ENCODE measurements at regions not wholly inside any gene's neighbourhood (a gene's known extent, or its start where the extent isn't known, plus 50 kb on each side); places are given as distances from the start of the nearest gene placed in this dataset.
"Not testable (repeated sequence)": the region's sequence is repeated elsewhere in the genome, so short reads cannot be mapped to it uniquely, and the experiment has no call there.

DNA sequence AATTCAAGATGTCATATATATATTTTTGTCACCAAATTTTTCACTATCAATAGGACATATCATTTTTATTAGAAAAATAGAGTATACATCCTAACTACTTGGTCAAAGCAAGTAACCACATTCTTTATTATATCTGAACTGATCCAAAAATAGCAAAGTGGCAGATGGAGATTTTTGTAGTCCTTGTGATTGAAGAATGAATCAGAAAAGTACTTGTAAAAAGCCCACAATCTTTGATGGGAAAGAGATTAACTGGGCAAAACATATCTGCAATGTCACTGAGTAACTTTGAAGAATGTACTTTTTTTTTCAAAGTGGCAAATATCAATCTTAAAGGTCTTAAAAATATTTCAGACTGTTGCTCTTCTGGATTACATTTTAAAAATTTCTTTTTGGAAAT is 1040.6 kb upstream of the SEMA6A start:
- no peak for DNase-seq (ENCODE audit: low spot score)

DNA sequence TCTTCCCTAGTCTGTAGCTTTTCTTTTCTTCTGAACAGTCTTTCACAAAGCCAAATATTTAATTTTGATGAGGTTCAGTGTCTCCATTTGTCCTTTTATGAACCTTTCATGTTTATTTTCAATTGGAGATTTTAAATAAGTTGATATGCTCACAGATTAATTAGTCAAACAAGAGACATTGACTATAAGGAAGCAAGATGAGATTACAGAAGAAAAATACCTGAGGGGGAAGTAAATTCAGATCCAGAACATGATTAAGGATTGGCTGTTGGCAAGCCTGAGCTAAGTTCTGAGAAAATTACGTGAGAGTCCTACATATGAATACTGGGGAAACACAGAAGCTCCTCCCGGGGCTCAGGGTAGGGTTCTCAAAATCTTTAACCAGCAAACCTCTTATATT is 1039.8 kb upstream of the SEMA6A start:
- DNase-seq (ENCODE audit: low spot score), result no peak

DNA sequence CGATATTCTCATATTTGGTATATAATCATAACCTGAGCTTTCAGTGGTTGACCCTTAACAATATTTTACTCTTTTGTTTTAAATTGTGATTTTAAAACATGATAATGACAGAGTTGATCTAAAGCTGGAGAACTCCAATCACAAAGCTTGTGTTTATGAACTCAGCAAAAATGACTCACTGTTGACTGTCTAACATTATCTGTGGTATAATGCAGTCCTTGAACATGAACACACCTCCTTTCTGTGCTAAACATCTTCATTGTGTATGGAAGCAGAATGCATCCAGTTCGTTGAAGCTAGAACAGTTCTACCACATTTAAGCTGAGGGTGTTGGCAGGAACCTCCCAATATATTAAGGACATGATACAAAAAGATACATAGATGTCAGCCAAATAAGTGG is 1030.2 kb upstream of the SEMA6A start:
- DNase-seq (ENCODE audit: low spot score), result no peak

DNA sequence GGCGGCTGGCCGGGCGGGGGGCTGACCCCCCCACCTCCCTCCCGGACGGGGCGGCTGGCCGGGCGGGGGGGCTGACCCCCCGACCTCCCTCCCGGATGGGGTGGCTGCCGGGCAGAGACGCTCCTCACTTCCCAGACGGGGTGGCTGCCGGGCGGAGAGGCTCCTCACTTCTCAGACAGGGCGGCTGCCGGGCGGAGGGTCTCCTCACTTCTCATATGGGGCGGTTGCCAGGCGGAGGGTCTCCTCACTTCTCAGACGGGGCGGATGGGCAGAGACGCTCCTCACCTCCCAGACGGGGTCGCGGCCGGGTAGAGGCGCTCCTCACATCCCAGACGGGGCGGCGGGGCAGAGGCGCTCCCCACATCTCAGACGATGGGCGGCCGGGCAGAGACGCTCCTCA is 1025.2 kb upstream of the SEMA6A start:
- DNase-seq (ENCODE audit: low spot score), result not testable (repeated sequence)

DNA sequence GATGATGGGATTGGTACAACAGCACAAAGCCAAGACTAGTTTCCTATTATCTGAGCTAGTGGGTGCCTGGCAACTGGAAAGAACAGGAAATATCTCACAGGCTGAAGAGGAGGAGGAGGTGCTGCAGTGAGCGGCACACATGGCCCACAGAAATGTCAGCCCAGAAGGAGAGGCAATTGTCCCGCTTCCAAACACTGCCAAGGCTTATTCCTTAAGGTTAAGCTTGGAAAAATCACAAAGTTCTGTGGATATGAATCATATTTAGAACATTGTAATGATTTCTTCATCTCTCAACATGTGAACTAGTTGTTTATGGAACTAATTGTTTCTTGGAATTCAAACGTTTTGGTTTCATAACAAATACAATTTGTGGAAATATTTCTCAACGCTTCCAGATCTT is 1019.5 kb upstream of the SEMA6A start:
- no peak for DNase-seq (ENCODE audit: low spot score)

DNA sequence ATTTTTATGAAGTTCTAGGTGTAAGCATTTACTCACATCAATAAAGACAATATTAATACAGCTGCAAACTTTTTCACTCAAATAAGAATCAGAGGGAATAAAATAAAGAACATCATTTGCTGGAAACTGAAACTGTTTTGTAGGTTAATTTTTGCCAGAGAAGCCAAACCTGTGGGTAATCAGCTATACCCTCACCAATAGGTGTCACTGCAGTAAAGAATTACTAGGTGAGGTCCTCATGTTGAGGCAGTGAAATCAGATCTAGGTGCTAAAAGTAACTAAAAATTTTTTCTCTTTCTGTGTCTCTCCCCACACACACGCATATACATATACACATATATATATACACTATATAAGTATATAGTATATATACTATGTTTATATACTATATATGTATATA is 1016.3 kb upstream of the SEMA6A start:
- DNase-seq (ENCODE audit: low spot score), result peak; percentile 23

DNA sequence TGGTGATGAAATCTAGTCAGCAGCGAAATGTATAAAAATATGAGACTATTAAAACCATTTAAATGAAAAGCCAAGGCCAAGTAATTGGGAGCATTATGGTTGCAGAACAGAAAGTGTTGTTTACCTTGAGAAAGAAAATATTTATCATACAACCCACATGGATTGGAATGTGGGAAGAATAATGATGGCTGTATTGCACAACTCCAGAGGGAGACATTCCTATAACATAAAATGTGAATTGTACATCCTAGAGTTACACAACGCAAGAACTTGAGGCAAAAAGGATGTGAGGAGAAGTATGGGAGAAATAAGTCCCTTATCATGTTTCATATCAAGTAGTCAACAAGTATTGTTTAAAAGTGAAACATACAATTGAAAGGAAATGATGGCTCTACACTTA is 1014.0 kb upstream of the SEMA6A start:
- DNase-seq (ENCODE audit: low spot score), result no peak

DNA sequence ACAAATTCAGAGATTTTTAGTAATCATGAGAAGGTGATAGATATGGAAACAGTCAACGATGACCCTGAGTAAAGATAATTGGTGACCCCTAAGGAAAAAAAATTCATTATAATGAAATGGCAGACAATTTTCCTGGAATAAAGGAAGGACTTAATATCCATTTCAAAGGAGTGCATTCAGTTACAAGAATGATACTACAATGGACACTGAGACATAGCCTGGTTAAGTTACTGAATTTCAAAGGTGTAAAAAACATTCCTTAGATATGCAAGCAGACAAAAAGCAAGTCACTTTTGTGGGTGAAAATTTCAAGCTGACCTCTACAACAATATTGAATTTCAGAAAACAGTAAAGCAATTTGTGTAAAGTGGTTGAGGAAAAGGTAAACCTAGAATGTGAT is 1012.5 kb upstream of the SEMA6A start:
- no peak for DNase-seq (ENCODE audit: low spot score)

DNA sequence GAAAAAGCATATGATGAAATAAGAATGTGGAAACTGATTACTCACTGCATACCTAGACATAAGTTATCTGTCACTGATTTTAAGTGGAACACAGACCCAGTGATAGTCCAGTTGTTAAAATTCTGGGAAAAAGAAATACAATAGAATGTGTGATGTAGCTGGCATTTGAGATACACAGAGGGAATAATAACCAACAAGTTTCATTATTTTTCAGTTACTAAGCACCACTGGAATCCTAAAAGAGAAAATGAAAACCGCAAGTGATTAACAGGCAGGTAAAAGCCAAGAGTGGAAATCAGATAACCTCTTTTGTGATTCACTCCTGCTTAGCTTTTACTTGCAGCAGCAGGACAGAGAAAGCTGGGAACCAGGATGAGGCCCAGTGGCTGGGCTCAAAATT is 994.0 kb upstream of the SEMA6A start:
- no peak for DNase-seq (ENCODE audit: low spot score)

DNA sequence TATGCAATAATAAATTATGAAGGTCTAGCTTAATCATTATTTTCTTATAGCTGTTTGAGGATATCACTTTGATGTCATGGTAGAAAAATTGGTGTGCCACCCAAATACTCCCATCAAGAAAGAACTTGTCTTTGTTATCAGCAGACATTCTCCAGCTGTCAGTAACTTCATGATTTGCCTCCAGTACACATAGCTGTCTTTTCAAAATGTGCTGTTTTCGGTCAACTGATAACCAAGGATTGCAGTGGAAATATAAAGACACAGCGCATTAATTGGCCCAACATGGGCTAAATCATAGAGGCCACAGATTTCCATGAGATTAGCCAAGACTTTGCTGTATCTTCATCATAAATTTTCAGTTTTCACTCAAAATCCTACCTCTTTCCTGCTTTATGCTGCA is 993.5 kb upstream of the SEMA6A start:
- DNase-seq (ENCODE audit: low spot score), result no peak

DNA sequence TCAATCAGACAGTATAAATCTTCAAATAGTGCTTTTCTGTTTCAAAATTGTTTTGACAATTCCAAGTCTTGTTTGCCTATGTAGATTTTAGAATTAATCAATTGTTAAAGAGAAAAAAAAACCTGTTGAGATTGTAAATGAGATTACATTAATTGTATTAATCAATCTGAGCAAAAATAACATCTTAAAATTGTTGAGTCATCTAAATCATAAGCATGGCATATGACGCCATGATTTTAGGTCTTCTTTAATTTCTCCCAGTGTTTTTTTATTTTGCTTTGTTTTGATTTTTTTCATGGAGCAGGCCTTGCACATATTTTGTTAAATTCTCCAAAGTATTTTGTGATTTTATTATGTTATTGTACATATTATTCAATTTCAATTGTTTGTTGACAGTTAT is 988.0 kb upstream of the SEMA6A start:
- no peak for DNase-seq (ENCODE audit: low spot score)

DNA sequence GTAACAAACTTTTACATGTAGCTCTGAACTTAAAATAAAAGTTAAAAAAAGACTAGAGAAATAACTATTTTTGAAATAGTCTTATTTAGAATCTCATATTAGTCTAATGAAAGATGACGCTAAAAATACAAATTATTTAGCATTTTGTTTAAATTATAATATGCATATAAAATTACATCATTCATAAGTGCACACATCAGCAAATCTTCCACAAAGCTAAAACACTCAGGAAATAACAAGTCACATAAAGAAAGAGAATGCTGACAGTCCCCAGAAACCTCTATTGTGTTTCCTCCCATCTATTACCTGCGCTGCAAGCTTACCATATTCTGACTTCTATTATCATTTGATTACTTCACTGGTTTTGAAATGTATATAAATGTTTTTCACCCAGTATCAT is 986.9 kb upstream of the SEMA6A start:
- DNase-seq (ENCODE audit: low spot score), result no peak

DNA sequence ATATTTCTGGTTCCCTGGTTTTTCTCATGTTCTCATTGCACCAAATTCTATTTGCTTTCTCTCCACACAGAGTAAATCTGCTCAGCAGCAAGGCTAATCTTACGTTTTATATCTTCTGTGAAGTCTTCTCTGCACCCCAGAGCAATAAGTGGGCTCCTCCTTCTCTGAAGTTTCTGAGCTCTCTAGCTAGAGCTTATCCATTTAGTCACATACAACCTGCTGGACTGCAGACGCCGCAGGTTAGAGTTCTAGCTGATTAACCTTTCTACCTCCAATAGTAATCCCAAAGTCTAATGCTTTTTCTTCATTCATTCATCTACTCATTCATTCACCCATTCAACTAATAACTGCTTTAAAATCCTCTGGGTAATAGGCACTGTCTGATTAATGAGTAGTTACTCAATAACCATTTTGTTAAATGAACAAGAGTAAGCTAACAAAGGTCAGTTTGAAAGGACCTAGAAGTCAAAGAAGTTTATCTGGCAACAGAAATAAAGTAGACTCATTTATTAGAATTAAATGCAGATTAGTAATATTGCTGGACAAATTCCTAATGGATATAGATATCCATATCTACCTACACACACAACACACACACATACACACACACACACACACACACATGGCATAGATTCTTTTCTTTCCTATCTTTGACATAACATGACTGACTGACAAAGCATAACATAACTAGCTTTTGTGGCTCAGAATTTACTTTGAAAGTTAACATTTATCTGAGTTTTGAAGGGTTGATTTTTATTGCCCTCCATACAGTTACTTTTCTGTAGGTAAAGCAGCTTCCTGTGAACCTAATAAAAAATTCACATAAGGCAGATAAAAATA is 984.6 kb upstream of the SEMA6A start:
- no peak for DNase-seq (ENCODE audit: low spot score)

DNA sequence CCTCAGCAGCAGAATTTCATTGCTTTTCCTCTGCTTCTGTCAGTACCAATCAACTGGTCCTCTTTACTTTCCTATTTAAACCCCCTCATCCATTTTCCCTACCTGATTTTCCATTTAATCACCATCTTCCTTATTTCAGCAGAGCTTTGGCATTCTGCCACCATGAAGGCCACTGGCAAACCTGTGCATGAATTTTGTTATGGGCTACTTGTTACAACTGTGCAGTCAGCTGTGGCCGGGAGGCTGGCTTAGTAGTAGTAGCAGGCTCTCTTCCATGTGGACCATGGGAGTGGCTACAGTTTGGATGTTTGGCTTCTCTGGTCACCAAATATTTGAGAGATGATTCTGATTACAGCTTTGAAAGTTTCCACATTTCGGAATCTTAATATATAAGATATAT is 976.6 kb upstream of the SEMA6A start:
- no peak for DNase-seq (ENCODE audit: low spot score)

DNA sequence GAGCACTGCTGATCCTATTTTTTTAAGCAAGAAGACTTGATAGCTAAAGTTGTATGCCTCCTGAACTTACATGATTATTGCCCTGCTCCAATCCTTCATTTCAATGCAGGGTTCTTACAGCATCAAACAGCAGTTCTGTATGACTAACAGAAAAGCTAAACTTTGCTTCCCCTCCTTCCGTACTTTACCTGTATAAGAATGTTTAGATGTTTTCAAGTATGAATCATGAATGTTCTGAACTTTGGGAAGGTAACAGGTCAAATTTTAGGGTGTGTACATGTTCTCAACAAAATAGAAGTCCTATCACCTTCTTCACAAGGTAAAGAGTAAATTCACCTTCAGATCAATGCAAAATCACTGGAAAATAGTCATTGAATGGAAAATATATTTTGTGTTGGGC is 972.6 kb upstream of the SEMA6A start:
- no peak for DNase-seq (ENCODE audit: low spot score)

DNA sequence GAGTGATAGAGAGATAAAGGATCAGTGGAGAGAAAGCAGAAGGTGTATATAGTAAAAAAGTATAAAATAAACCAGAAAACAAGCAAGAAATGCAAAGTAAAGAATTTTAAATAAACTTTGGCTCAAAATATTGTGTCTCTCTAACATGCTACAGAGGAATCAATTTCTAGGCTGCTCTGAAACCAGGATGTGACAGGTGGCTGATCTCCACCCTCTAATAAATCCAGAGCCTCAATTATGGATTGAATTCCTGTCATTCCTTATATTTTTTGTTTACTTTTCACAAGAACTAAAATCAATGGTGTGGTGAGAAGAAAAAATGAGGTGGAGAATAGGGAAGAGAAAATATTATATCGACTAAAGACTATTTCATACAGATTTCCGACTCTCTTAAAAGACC is 965.1 kb upstream of the SEMA6A start:
- DNase-seq (ENCODE audit: low spot score), result no peak

DNA sequence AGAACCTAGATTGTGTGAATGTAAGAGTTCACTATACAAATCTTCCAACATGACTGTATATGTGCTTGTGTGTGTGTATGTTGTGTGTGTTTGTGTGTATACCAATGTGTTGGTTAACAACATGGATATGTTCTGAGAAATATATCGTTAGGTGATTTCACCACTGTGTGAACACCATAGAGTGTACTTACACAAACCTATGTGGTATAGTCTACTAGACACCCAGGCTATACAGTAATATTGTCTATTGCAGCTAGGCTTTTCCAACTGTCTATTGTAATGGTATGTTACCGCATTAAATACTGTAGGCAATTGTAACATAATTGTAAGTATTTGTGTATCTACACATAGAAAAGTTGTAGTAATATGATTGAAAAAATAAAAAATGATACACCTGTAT is 959.2 kb upstream of the SEMA6A start:
- no peak for DNase-seq (ENCODE audit: low spot score)

DNA sequence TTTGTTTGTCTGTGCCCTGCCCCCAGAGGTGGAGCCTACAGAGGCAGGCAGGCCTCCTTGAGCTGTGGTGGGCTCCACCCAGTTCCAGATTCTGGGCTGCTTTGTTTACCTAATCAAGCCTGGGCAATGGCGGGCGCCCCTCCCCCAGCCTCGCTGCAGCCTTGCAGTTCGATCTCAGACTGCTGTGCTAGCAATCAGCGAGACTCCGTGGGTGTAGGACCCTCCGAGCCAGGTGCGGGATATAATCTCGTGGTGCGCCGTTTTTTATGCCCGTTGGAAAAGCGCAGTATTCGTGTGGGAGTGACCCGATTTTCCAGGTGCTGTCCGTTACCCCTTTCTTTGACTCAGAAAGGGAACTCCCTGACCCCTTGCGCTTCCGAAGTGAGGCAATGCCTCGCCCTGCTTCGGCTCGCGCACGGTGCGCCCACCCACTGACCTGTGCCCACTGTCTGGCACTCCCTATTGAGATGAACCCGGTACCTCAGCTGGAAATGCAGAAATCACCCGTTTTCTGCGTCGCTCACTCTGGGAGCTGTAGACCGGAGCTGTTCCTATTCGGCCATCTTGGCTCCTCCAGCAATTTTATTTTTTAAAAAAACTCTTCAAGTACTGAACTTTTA is 958.5 kb upstream of the SEMA6A start:
- not testable (repeated sequence) for DNase-seq (ENCODE audit: low spot score)

DNA sequence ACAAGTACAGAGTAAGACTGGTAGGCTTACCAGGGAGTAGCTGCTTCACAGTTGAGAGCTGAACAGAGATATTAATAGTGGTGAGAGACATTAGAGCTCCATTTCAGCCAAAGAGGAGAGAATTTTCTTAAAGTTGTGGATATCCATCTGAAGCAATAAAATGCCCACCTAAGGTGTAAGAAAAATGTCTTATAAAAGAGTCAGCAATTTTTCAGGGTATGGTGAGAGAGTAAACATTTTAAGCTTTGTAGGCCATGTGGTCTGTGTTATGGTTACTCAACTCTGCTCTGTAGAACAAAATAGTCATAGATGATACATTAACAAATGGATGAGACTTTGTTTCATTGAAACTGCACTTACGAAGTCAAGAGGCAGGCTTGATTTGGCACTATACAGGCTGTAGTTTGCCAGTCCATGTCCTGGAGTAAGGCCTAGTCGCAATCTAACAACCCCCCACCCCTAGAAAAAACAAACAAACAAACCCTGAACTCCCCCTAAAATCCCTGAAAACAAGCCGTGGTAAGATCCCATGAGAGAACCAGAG is 945.4 kb upstream of the SEMA6A start:
- no peak for DNase-seq (ENCODE audit: low spot score)

DNA sequence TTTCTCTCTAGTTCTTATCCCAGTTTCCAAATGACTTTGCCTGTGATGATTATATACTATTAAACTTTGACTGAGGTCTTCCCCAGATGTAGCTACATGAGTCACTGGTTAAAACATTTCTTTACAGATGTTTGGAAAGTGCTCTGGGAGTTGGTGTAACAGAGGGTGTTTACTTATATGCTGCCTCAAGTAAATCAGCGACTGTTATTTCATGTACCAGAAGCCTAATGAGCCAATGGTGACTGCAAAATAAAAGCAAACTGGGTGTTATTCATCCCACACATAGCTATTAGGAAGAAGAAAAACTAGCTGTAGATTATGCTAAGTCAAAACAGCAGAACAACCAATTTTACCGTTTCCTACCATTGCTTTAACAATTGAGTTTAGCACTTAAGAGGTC is 929.7 kb upstream of the SEMA6A start:
- DNase-seq (ENCODE audit: low spot score), result no peak

DNA sequence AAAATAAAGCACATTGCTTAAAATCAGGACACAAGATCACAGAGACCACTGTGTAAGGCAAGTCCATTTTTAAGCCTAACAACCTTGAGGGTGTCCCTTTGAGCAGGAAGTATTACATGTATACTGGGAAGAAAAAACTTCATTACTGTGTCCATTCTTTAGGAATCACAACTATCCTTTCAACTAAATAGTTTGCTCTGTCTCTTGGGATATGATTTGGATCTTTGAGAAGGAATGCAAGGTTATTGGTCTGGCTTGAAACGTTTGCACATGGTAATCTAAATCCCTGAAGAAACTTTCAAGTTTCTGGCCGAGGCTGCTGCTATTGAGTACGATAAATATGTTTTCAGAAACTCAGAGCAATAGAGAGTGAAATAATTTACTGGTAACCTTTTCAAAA is 923.0 kb upstream of the SEMA6A start:
- no peak for DNase-seq (ENCODE audit: low spot score)

DNA sequence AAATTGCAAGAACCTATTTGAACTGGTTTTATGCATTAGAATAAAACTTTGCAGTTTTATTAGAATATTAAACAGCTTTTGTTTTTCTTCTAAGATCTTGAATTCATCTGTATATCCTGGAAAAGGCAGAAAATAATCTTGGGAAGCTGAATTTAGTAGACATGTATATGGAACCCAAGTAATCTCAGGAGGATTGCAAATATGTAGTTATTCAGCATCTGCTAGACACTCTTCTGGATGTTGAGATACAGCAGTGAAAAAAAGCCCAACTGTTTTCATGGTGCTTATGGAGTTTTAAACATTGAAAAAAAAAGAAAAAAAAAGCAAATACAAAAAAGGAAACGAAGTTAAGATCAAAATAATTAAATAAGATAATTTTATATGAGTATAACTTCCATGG is 922.2 kb upstream of the SEMA6A start:
- DNase-seq (ENCODE audit: low spot score), result no peak

DNA sequence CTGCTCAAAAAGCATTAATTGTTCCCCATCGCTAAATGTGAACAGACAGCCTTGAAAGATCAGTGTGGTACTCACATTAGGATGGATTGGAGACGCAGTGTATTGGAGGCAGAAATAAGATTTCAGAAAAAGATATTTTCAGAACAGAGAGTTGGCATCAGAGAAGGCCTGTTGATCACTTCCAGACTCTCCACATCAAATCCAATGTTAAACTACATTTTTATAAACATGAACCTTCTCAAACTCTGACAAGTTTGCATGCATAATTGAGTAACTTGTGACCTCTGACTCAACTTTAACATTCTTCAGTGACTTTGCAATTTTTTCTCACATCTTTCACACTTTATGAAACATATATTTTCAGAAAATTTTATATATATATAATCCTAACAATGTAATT is 919.6 kb upstream of the SEMA6A start:
- DNase-seq (ENCODE audit: low spot score), result no peak
